Sigmoid colon (tissue), 6 donors: ENCODE measurements at regions not wholly inside any gene's neighbourhood (a gene's known extent, or its start where the extent isn't known, plus 50 kb on each side); places are given as distances from the start of the nearest gene placed in this dataset.
"Not testable (repeated sequence)": the region's sequence is repeated elsewhere in the genome, so short reads cannot be mapped to it uniquely, and the experiment has no call there.

Experiments used
- DNase-seq: peaks from one replicate; pipeline ENCODE4 v3.0.0-alpha.2; 2019
- H3K27ac ChIP-seq, 4 donors: fragments of 200-600 bp; sonication (generic); one replicate each; pipeline ENCODE4 v1.5.1; 2016 to 2019; ENCODE audit warnings: mild to moderate bottlenecking in 1 of 4
- H3K27me3 ChIP-seq, 3 donors: fragments of 200-600 bp; sonication (generic); one replicate each; pipeline ENCODE4 v1.5.1; 2019; ENCODE audit warnings: mild to moderate bottlenecking in 1 of 3
- H3K36me3 ChIP-seq, 4 donors: fragments of 200-600 bp; sonication (generic); one replicate each; pipeline ENCODE4 v1.5.1; 2016 to 2019
- H3K4me1 ChIP-seq, 4 donors: fragments of 200-600 bp; sonication (generic); one replicate each; pipeline ENCODE4 v1.5.1; 2017 to 2019
- H3K4me3 ChIP-seq, 4 donors: fragments of 200-600 bp; sonication (generic); one replicate each; pipeline ENCODE4 v1.5.1; 2017 to 2019; ENCODE audit warnings: mild to moderate bottlenecking in 2 of 4, moderate library complexity in 1 of 4
- H3K9me3 ChIP-seq, 4 donors: fragments of 200-600 bp in 3 of 4; sonication (generic) in 3 of 4; one replicate each; pipeline versions ENCODE4 v1.5.1 to v1.6.1; 2013 to 2019
- CTCF ChIP-seq, 4 experiments: fragments of 450-650 bp in 3 of 4; fragments of 200-600 bp in 1 of 4; IDR thresholded peaks; one replicate each; pipeline ENCODE4 v1.5.1; 2016 to 2019; ENCODE audit warnings: antibody characterized with exemption in 4 of 4, mild to moderate bottlenecking in 3 of 4, moderate library complexity in 2 of 4
- EP300 ChIP-seq, 4 donors: sonication (generic); formaldehyde crosslinking; IDR thresholded peaks; one replicate each; pipeline ENCODE4 v1.6.1; 2017; ENCODE audit warnings: antibody characterized with exemption in 4 of 4
- POLR2A ChIP-seq, 2 donors: fragments of 450-650 bp; IDR thresholded peaks; one replicate each; pipeline ENCODE4 v1.6.1; 2016; ENCODE audit warnings: antibody characterized with exemption in 2 of 2, mild to moderate bottlenecking in 2 of 2, moderate library complexity in 2 of 2
- POLR2AphosphoS5 ChIP-seq, 4 donors: sonication (generic); formaldehyde crosslinking; IDR thresholded peaks; one replicate each; pipeline ENCODE4 v1.6.1; 2017; ENCODE audit warnings: antibody characterized with exemption in 4 of 4
- WGBS, 2 donors: extraction: QIAGEN DNeasy Blood & Tissue Kit; methylation state at CpG; one replicate each; pipeline ENCODE4 v1.1.7; 2013; 5-methylcytosine and 5-hydroxymethylcytosine counted together
- intact Hi-C: fragments of 100-400 bp; cut with DNase I; formaldehyde crosslinking; loops from one replicate; pipeline ENCODE4 v1.15.1; 2023
- donor health status: healthy with polysubstance abuse.
- donor health status: healthy.

GRCh38 chr9:75299324-75299723 is 211.0 kb downstream of the OSTF1 start:
- H3K27ac ChIP-seq, result no peak overlapping the region
- no peak for TF ChIP-seq POLR2A (IDR thresholded peaks at IDR 0.05)
- no peak for TF ChIP-seq CTCF (IDR thresholded peaks at IDR 0.05)
- no peak for TF ChIP-seq EP300 (IDR thresholded peaks at IDR 0.05)
- no peak for TF ChIP-seq POLR2AphosphoS5 (IDR thresholded peaks at IDR 0.05)
- no peaks in the 10 kb centered on the region for H3K36me3 ChIP-seq
- no peak overlapping the region for H3K4me3 ChIP-seq
- no peaks in the 10 kb centered on the region for H3K4me1 ChIP-seq
- H3K9me3 ChIP-seq, result no peaks in the 10 kb centered on the region
- intact Hi-C loops, result no loop called here
- H3K27me3 ChIP-seq, result no peaks in the 10 kb centered on the region
- 92 to 94% methylated on average over 2 of the region's 2 CpGs for WGBS, 2 donors
- no peak for DNase-seq

GRCh38 chr9:75333624-75334023 is 245.3 kb downstream of the OSTF1 start:
- H3K36me3 ChIP-seq, result no peaks in the 10 kb centered on the region
- no peaks in the 10 kb centered on the region for H3K27me3 ChIP-seq
- H3K27ac ChIP-seq, result no peak overlapping the region
- no peak overlapping the region for H3K4me3 ChIP-seq
- intact Hi-C loops, result no loop called here
- WGBS, 2 donors, result 61 to 69% methylated on average over 2 of the region's 2 CpGs
- H3K9me3 ChIP-seq, result no peaks in the 10 kb centered on the region
- no peaks in the 10 kb centered on the region for H3K4me1 ChIP-seq
- TF ChIP-seq CTCF (IDR thresholded peaks at IDR 0.05), result no peak
- TF ChIP-seq POLR2AphosphoS5 (IDR thresholded peaks at IDR 0.05), result no peak
- no peak for TF ChIP-seq EP300 (IDR thresholded peaks at IDR 0.05)
- TF ChIP-seq POLR2A (IDR thresholded peaks at IDR 0.05), result no peak
- DNase-seq, result no peak

- TF ChIP-seq CTCF (IDR thresholded peaks at IDR 0.05) (no peak), EP300 (IDR thresholded peaks at IDR 0.05) (no peak), POLR2A (IDR thresholded peaks at IDR 0.05) (no peak), POLR2AphosphoS5 (IDR thresholded peaks at IDR 0.05) (no peak)
- intact Hi-C loops, result no loop called here
- Histone ChIP-seq H3K36me3 (no peaks in the 10 kb centered on the region), H3K27me3 (no peaks in the 10 kb centered on the region), H3K4me1 (no peaks in the 10 kb centered on the region), H3K4me3 (no peak overlapping the region), H3K9me3 (peaks cover 0 to 5% (median 0%) of the 10 kb centered on the region in 4 donors), H3K27ac (no peak overlapping the region)
- 81 to 84% methylated on average over 1 of the region's 1 CpG for WGBS, 2 donors
- DNase-seq, result no peak
Measured at GRCh38 chr9:75358846-75359245, 270.5 kb downstream of the OSTF1 start.

GRCh38 chr9:75359638-75360037 is 271.3 kb downstream of the OSTF1 start:
- Histone ChIP-seq H3K4me3 (no peak overlapping the region), H3K27me3 (no peaks in the 10 kb centered on the region), H3K9me3 (peaks cover 0 to 5% (median 0%) of the 10 kb centered on the region in 4 donors), H3K36me3 (no peaks in the 10 kb centered on the region), H3K27ac (no peak overlapping the region), H3K4me1 (no peaks in the 10 kb centered on the region)
- TF ChIP-seq POLR2AphosphoS5 (IDR thresholded peaks at IDR 0.05) (no peak), EP300 (IDR thresholded peaks at IDR 0.05) (no peak), CTCF (IDR thresholded peaks at IDR 0.05) (no peak), POLR2A (IDR thresholded peaks at IDR 0.05) (no peak)
- WGBS, 2 donors, result 80 to 94% methylated on average over 3 of the region's 3 CpGs
- intact Hi-C loops, result no loop called here
- no peak for DNase-seq

GRCh38 chr9:75360252-75360651 is 271.9 kb downstream of the OSTF1 start:
- H3K27ac ChIP-seq, result no peak overlapping the region
- H3K27me3 ChIP-seq, result no peaks in the 10 kb centered on the region
- H3K9me3 ChIP-seq, result peaks cover 0 to 5% (median 0%) of the 10 kb centered on the region in 4 donors
- no peaks in the 10 kb centered on the region for H3K36me3 ChIP-seq
- no peak for DNase-seq
- H3K4me3 ChIP-seq, result no peak overlapping the region
- intact Hi-C loops, result no loop called here
- WGBS, 2 donors, result 87 to 93% methylated on average over 3 of the region's 3 CpGs
- H3K4me1 ChIP-seq, result no peaks in the 10 kb centered on the region
- TF ChIP-seq CTCF (IDR thresholded peaks at IDR 0.05), result no peak
- no peak for TF ChIP-seq POLR2AphosphoS5 (IDR thresholded peaks at IDR 0.05)

- DNase-seq, H3K4me3 ChIP-seq, H3K27me3 ChIP-seq, intact Hi-C loops, H3K4me1 ChIP-seq, H3K9me3 ChIP-seq, H3K27ac ChIP-seq, H3K36me3 ChIP-seq: not testable (repeated sequence)
- WGBS, 2 donors, result 82 to 84% methylated on average over 5 of the region's 5 CpGs
Measured at GRCh38 chr9:75362446-75362845, 274.1 kb downstream of the OSTF1 start.
